Smooth muscle cell (in vitro differentiated cells): ENCODE measurements at regions not wholly inside any gene's neighbourhood (a gene's known extent, or its start where the extent isn't known, plus 50 kb on each side); places are given as distances from the start of the nearest gene placed in this dataset.

ENCODE experiments used
- DNase-seq: peaks from one replicate; lab custom pipeline; 2025; ENCODE audit not compliant: unreplicated experiment; lab: John Stamatoyannopoulos, UW
- H2AFZ ChIP-seq: fragments of 200-600 bp; sonication (generic); 2 replicates; pipeline ENCODE4 v1.6.0; 2016; ENCODE audit warnings: antibody characterized with exemption, low read depth, mild to moderate bottlenecking
- H3F3A ChIP-seq: fragments of 200-600 bp; sonication (generic); 2 replicates; pipeline ENCODE4 v1.6.0; 2017; ENCODE audit warnings: antibody characterized with exemption, low read depth
- H3K27ac ChIP-seq: fragments of 200-600 bp; sonication (generic); 2 replicates; pipeline ENCODE4 v1.5.1; 2016; ENCODE audit warnings: low read depth, mild to moderate bottlenecking
- H3K27me3 ChIP-seq: fragments of 200-600 bp; sonication (generic); 2 replicates; pipeline ENCODE4 v1.6.1; 2016; ENCODE audit warnings: low read depth, mild to moderate bottlenecking
- H3K36me3 ChIP-seq: fragments of 200-600 bp; sonication (generic); 2 replicates; pipeline ENCODE4 v1.5.1; 2016; ENCODE audit warnings: low read depth
- H3K4me1 ChIP-seq: fragments of 200-600 bp; sonication (generic); 2 replicates; pipeline ENCODE4 v1.5.1; 2016; ENCODE audit warnings: low read depth
- H3K4me2 ChIP-seq: fragments of 200-600 bp; sonication (generic); 2 replicates; pipeline ENCODE4 v1.6.0; 2016; ENCODE audit warnings: mild to moderate bottlenecking
- H3K4me3 ChIP-seq: fragments of 200-600 bp; sonication (generic); 2 replicates; pipeline ENCODE4 v1.5.1; 2016; ENCODE audit warnings: mild to moderate bottlenecking
- H3K79me2 ChIP-seq: fragments of 200-600 bp; sonication (generic); 2 replicates; pipeline ENCODE4 v1.6.0; 2016; ENCODE audit warnings: low read depth, mild to moderate bottlenecking
- H3K9ac ChIP-seq: fragments of 200-600 bp; sonication (generic); 2 replicates; pipeline ENCODE4 v1.6.0; 2016; ENCODE audit warnings: low read depth
- H3K9me3 ChIP-seq: fragments of 200-600 bp; sonication (generic); replicated peaks from 2 replicates; pipeline ENCODE4 v1.5.1; 2016; ENCODE audit warnings: low read depth
- H4K20me1 ChIP-seq: fragments of 200-600 bp; sonication (generic); 2 replicates; pipeline ENCODE4 v1.6.0; 2016; ENCODE audit warnings: low read depth
- CTCF ChIP-seq: fragments of 200-600 bp; sonication (generic); IDR thresholded peaks from 2 replicates; pipeline ENCODE4 v1.5.1; 2017; ENCODE audit warnings: borderline replicate concordance, mild to moderate bottlenecking, antibody characterized with exemption; ENCODE audit not compliant: insufficient read depth, poor library complexity, severe bottlenecking
- WGBS: methylation state at CpG from one replicate; pipeline ENCODE4 v1.1.7; 2016; ENCODE audit warnings: low lambda C conversion rate; 5-methylcytosine and 5-hydroxymethylcytosine counted together

GRCh38 chr7:24492576-24492975, 80.7 kb upstream of the PALS2 start:
- no peak for DNase-seq
- Histone ChIP-seq H3K4me3 (no peak overlapping the region), H3K27me3 (no peaks in the 10 kb centered on the region), H3K36me3 (no peaks in the 10 kb centered on the region), H3F3A (no peaks in the 10 kb centered on the region), H3K9me3 (no peaks in the 10 kb centered on the region), H3K4me1 (no peaks in the 10 kb centered on the region), H4K20me1 (no peaks in the 10 kb centered on the region), H2AFZ (no peak overlapping the region), H3K27ac (no peak overlapping the region), H3K4me2 (no peak overlapping the region), H3K79me2 (no peaks in the 10 kb centered on the region), H3K9ac (no peak overlapping the region)
- TF ChIP-seq CTCF = no peak
- 81% methylated on average over 2 of the region's 2 CpGs for WGBS

GRCh38 chr7:24494832-24495231, 78.4 kb upstream of the PALS2 start:
- no peak for TF ChIP-seq CTCF
- Histone ChIP-seq H3F3A (no peaks in the 10 kb centered on the region), H3K27me3 (no peaks in the 10 kb centered on the region), H3K27ac (no peak overlapping the region), H4K20me1 (no peaks in the 10 kb centered on the region), H2AFZ (no peak overlapping the region), H3K79me2 (no peaks in the 10 kb centered on the region), H3K4me3 (no peak overlapping the region), H3K36me3 (no peaks in the 10 kb centered on the region), H3K4me2 (no peak overlapping the region), H3K4me1 (peaks cover 2% of the 10 kb centered on the region), H3K9me3 (no peaks in the 10 kb centered on the region), H3K9ac (no peak overlapping the region)
- 96% methylated on average over 4 of the region's 4 CpGs for WGBS
- DNase-seq = no peak

GRCh38 chr7:24496036-24496435, 77.2 kb upstream of the PALS2 start:
- H3K27me3 ChIP-seq = no peaks in the 10 kb centered on the region
- no peak overlapping the region for H3K4me3 ChIP-seq
- no peak for DNase-seq
- H3K79me2 ChIP-seq = no peaks in the 10 kb centered on the region
- 75% methylated on average over 2 of the region's 2 CpGs for WGBS
- H4K20me1 ChIP-seq = no peaks in the 10 kb centered on the region
- H2AFZ ChIP-seq = no peak overlapping the region
- H3F3A ChIP-seq = peaks cover 3% of the 10 kb centered on the region
- H3K36me3 ChIP-seq = no peaks in the 10 kb centered on the region
- no peak overlapping the region for H3K27ac ChIP-seq
- H3K9ac ChIP-seq = no peak overlapping the region
- TF ChIP-seq CTCF = no peak
- H3K4me2 ChIP-seq = no peak overlapping the region
- H3K4me1 ChIP-seq = peaks cover 4% of the 10 kb centered on the region
- no peaks in the 10 kb centered on the region for H3K9me3 ChIP-seq

GRCh38 chr7:24498439-24498838, 74.8 kb upstream of the PALS2 start:
- H3F3A ChIP-seq = peaks cover 22% of the 10 kb centered on the region
- peaks cover 4% of the 10 kb centered on the region for H3K4me1 ChIP-seq
- no peaks in the 10 kb centered on the region for H3K36me3 ChIP-seq
- H3K4me2 ChIP-seq = no peak overlapping the region
- no peak for DNase-seq
- H3K9me3 ChIP-seq = no peaks in the 10 kb centered on the region
- H3K27me3 ChIP-seq = no peaks in the 10 kb centered on the region
- no peaks in the 10 kb centered on the region for H3K79me2 ChIP-seq
- no peaks in the 10 kb centered on the region for H4K20me1 ChIP-seq
- no peak overlapping the region for H3K9ac ChIP-seq
- no peak overlapping the region for H2AFZ ChIP-seq
- no peak for TF ChIP-seq CTCF
- no peak overlapping the region for H3K4me3 ChIP-seq
- H3K27ac ChIP-seq = no peak overlapping the region
- 73% methylated on average over 2 of the region's 2 CpGs for WGBS
